Hippocampal formation (tissue), 2 donors: ENCODE measurements at regions not wholly inside any gene's neighbourhood (a gene's known extent, or its start where the extent isn't known, plus 50 kb on each side); places are given as distances from the start of the nearest gene placed in this dataset.
"Not testable (repeated sequence)": the region's sequence is repeated elsewhere in the genome, so short reads cannot be mapped to it uniquely, and the experiment has no call there.

Source experiments
- DNase-seq, 2 donors: peaks; one replicate each; lab custom pipeline; 2025; lab: John Stamatoyannopoulos, UW

GRCh38 chr10:7108141-7108540 lies 302.7 kb downstream of the SFMBT2 start:
- no peak for DNase-seq

- no peak for DNase-seq
Observed at GRCh38 chr10:7107285-7107684, 303.5 kb downstream of the SFMBT2 start.

GRCh38 chr10:7104379-7104778 lies 306.5 kb downstream of the SFMBT2 start:
- DNase-seq, result not testable (repeated sequence)

- DNase-seq, result no peak
Observed at GRCh38 chr10:7102557-7103349, 308.1 kb downstream of the SFMBT2 start.

GRCh38 chr10:7102084-7102483 lies 308.8 kb downstream of the SFMBT2 start:
- no peak for DNase-seq

GRCh38 chr10:7101451-7101850 lies 309.4 kb downstream of the SFMBT2 start:
- DNase-seq, result no peak

GRCh38 chr10:7100032-7100702 lies 310.7 kb downstream of the SFMBT2 start:
- DNase-seq, result no peak

GRCh38 chr10:7098160-7098762 lies 312.6 kb downstream of the SFMBT2 start:
- DNase-seq, result no peak

GRCh38 chr10:7094781-7095180 lies 316.1 kb downstream of the SFMBT2 start:
- no peak for DNase-seq

- no peak for DNase-seq
Observed at GRCh38 chr10:7093368-7093767, 317.5 kb downstream of the SFMBT2 start.

- DNase-seq, result no peak
Observed at GRCh38 chr10:7092603-7093002, 318.2 kb downstream of the SFMBT2 start.

GRCh38 chr10:7090529-7090928 lies 320.3 kb downstream of the SFMBT2 start:
- no peak for DNase-seq

GRCh38 chr10:7085913-7086589 lies 324.8 kb downstream of the SFMBT2 start:
- DNase-seq, result peak; percentile 55 to 86

GRCh38 chr10:7085147-7085912 lies 325.5 kb downstream of the SFMBT2 start:
- DNase-seq, result peak; percentile 55 to 86

GRCh38 chr10:7084280-7085005 lies 326.4 kb downstream of the SFMBT2 start:
- DNase-seq, result peak in 1 of 2 donors; percentile 57

- DNase-seq, result no peak
Observed at GRCh38 chr10:7082967-7083366, 327.9 kb downstream of the SFMBT2 start.

- no peak for DNase-seq
Observed at GRCh38 chr10:7077880-7078279, 333.0 kb downstream of the SFMBT2 start.

- no peak for DNase-seq
Observed at GRCh38 chr10:7075851-7076250, 335.0 kb downstream of the SFMBT2 start.

- DNase-seq, result no peak
Observed at GRCh38 chr10:7075110-7075509, 335.7 kb downstream of the SFMBT2 start.

GRCh38 chr10:7071421-7071820 lies 339.4 kb downstream of the SFMBT2 start:
- no peak for DNase-seq

GRCh38 chr10:7070950-7071349 lies 339.9 kb downstream of the SFMBT2 start:
- no peak for DNase-seq
